ENCODE measurements at regions not wholly inside any gene's neighbourhood (a gene's known extent, or its start where the extent isn't known, plus 50 kb on each side); places are given as distances from the start of the nearest gene placed in this dataset.

GRCh38 chr4:111269439-111269838 is 646.6 kb upstream of the PITX2 start:
- Histone ChIP-seq H3K4me3 (no peak overlapping the region), H3K9me1 (ENCODE audit: control insufficient read depth, insufficient read depth, low read length) (no peaks in the 10 kb centered on the region), H3K36me3 (ENCODE audit: control insufficient read depth, insufficient read depth, low read length) (no peaks in the 10 kb centered on the region), H2AFZ (ENCODE audit: low read depth, low read length) (no peak overlapping the region), H3K27me3 (ENCODE audit: control insufficient read depth in 2 of 2, insufficient read depth in 2 of 2, low read length in 2 of 2) (no peaks in the 10 kb centered on the region), H3K9ac (ENCODE audit: insufficient read depth in 1 of 2, low read depth in 2 of 2, low read length in 2 of 2) (no peak overlapping the region), H4K20me1 (replicated peaks; ENCODE audit: control insufficient read depth, insufficient read depth, low read length) (no peaks in the 10 kb centered on the region), H3K4me1 (replicated peaks in 1 of 2; ENCODE audit: control insufficient read depth in 2 of 2, insufficient read depth in 2 of 2, low read length in 2 of 2) (no peaks in the 10 kb centered on the region), H3K9me3 (replicated peaks; ENCODE audit: control insufficient read depth, insufficient read depth, low read depth, low read length) (no peaks in the 10 kb centered on the region), H3K27ac (ENCODE audit: extremely low read depth, low read depth, low read length) (no peak overlapping the region), H3K4me2 (ENCODE audit: insufficient read depth, low read length) (no peak overlapping the region), H3K79me2 (ENCODE audit: control insufficient read depth, insufficient read depth, low read length) (no peaks in the 10 kb centered on the region)
- no peak for TF ChIP-seq MYC (IDR thresholded peaks at IDR 0.05; ENCODE audit: low read depth, low read length)
- no peak for TF ChIP-seq MYC (CRISPR knock-in tag; IDR thresholded peaks at IDR 0.05; ENCODE audit: borderline replicate concordance, low read depth)
- no peak for TF ChIP-seq FOXK1 (CRISPR knock-in tag; IDR thresholded peaks at IDR 0.05; ENCODE audit: borderline replicate concordance)
- no peak for TF ChIP-seq CHCHD3 (CRISPR knock-in tag; IDR thresholded peaks at IDR 0.05)
- TF ChIP-seq TOE1 (IDR thresholded peaks at IDR 0.05; ENCODE audit: borderline replicate concordance), result no peak
- no peak for TF ChIP-seq TOE1 (CRISPR knock-in tag; IDR thresholded peaks at IDR 0.05; ENCODE audit: borderline replicate concordance, low read depth)
- TF ChIP-seq CBFA2T2 (conservative IDR thresholded peaks at IDR 0.05), result no peak
- no peak for TF ChIP-seq TAF15 (IDR thresholded peaks at IDR 0.05; ENCODE audit: low read depth, low read length)
- TF ChIP-seq POLR2AphosphoS5 (IDR thresholded peaks at IDR 0.05; ENCODE audit: control insufficient read depth, insufficient read depth, low read depth, low read length), result no peak
- TF ChIP-seq XRCC4 (IDR thresholded peaks at IDR 0.05; ENCODE audit: extremely low read depth, insufficient read depth, insufficient read length), result no peak
- ATAC-seq (no peak), FAIRE-seq (no peak), DNase-seq (ENCODE audit: extremely low read depth in 1 of 4, low spot score in 3 of 4) (no peak)
- intact Hi-C loops (cut with micrococcal nuclease) (no loop called here), in situ Hi-C loops (cut with MboI) (no loop called here)
- no TSS peak for BruUV-seq (replicated peaks)
- POLR2A ChIA-PET, result no interaction called here
- CTCF ChIA-PET (ENCODE audit: low intra/inter-chr PET ratio), result no interaction called here
- WGBS (ENCODE audit: insufficient coverage, low coverage, missing lambda C conversion rate), result 0% methylated on average over 2 of the region's 2 CpGs
